Activated CD4-positive, alpha-beta T cell treated with anti-CD3 and anti-CD28 coated beads, Interleukin-2, amount 50 U/mL, for 1 hour (primary cell): ENCODE measurements at regions not wholly inside any gene's neighbourhood (a gene's known extent, or its start where the extent isn't known, plus 50 kb on each side); places are given as distances from the start of the nearest gene placed in this dataset.

Source experiments
- DNase-seq: peaks from one replicate; pipeline ENCODE4 v3.0.0-alpha.2; 2020

DNA sequence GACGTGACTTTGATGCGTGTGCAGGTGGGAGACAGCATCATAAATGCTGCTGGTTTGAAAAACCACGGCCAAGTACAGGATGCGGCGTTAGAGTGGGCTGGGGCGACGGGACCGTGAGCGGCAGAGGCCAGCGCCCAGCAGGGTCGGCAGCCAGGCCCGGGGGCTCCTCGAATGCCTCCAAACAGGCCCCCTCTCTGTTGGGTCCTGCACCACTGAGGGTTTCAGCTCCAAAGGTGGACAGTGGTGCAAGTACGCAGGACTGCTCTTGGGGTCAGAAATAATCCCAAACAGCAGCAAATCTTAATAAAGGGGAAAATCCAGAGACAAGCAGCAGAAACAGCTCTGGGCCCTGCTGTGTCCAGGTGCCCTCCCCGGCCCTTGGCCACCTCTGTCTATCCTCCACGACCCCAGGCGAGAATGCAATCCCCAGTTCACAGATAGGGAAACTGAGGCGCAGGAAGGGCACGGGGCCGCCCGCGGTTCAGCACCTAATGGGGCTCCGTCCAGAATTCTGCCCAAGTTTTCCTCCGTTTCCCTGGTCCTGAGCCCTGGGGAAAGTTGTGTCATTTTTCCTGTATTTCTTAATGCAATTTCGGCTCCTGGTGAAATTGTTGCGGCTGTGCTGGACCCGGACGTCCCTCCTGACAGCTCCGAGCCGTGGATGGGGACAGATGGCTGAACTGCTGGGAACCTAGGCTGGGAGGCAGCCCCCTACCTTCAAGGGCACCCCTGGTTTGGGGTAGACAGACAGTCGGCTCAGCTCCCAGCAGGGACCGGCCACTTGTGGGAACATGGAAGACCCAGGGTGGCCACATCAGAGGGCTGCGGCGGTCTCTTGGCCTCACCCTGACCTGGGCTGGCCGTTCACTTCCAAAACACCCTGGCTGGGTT, 97.4 kb downstream of the FOXL3 start:
- no peak for DNase-seq

DNA sequence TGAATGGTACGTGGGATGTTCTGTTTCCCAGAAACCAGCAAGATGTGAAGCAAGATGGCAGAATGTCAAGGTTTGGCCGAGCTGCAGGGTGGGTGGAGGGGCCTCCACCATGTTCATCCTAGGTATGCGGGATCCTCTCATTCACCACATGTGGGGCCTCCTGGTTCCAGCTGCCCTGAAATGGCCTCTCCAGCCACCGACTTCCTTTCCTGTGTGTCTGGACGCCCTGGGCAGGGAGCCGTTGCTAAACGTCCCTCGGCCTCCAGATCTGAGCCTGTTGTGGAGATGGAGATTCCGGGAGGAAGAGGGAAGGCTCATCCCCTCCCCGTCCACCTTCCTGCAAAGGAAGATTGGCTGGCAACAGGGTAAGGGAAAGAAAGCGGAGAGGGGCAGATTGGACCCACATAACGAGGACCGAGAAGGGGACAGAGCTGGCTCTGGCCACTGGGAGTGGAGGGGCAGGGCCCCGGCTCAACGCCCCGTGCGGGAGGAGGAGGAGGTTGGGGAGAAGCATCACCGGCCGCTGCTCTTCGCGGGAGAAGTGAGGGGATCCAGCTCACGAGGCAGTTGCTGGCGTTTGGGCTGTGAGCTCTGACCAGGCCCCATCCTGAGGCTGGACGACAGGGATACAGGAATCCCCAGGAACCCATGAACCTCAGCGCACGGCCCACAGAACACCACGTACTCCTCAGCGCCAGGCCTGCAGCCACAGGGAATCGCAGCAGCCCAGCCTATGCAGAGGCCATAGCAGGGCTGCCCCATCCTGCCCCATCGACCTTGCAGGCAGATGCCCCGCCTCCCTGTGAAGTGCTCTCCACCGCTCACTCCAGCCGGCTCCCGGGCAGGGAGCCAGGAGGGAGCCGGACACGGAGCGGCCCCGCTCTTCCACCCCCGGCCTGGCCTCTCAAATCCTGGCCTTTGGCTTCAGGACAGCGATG, 98.3 kb downstream of the FOXL3 start:
- no peak for DNase-seq

GRCh38 chr7:388961-389701, 99.2 kb downstream of the FOXL3 start:
- no peak for DNase-seq

- DNase-seq = no peak
These were observed 100.1 kb downstream of the FOXL3 start for GRCh38 chr7:389911-390601.

- no peak for DNase-seq
These were observed 100.9 kb downstream of the FOXL3 start for GRCh38 chr7:390761-391410.

DNA sequence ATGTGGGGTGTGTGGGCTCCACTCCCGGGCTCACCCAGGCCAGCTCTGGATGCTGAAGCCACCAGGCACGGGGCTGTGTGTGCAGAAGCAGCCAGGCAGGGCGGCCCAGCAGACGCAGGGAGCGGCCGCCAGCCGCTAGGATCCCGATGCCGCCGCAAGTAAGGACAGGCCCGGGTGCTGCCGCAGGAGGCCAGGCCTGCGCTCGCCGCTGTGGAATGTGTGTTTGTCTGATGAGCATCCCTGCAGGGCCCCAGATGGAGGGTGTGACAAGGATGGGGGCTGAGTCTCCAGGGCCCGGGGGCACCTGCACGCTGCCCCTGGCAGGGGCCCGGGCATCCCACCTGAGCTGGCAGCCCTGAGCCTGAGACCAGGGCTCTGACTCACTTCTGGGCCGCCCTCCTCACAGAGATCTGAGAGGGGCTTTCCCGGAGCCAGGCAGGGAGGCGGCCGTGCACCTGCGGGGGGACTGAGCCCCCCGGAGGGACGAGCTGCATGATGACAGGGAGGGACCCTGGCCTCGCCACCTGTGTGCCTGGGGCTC, 101.5 kb downstream of the FOXL3 start:
- no peak for DNase-seq

- no peak for DNase-seq
These were observed 102.1 kb downstream of the FOXL3 start for GRCh38 chr7:391961-392524.

GRCh38 chr7:392822-393221, 102.9 kb downstream of the FOXL3 start:
- no peak for DNase-seq

DNA sequence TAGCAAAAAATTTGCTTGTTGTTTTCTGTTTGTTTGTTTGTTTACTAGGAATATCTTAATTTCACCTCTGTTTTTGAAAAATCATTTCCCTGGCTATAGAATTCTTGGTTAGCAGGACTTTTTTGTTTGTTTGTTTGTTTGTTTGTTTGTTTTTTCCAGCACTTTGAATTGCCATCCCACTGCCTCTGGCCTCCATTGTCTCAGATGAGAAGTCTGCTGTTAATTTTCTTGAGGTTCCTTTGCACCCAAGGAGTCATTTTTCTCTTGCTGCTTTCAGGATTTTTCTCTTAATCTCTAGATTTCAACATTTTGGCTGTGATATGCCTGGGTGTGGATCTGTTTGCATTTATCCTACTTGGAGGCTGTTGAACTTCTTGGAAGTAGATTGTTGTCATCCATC, 105.7 kb downstream of the FOXL3 start:
- DNase-seq = no peak

- DNase-seq = no peak
These were observed 108.9 kb downstream of the FOXL3 start for GRCh38 chr7:398888-399287.

DNA sequence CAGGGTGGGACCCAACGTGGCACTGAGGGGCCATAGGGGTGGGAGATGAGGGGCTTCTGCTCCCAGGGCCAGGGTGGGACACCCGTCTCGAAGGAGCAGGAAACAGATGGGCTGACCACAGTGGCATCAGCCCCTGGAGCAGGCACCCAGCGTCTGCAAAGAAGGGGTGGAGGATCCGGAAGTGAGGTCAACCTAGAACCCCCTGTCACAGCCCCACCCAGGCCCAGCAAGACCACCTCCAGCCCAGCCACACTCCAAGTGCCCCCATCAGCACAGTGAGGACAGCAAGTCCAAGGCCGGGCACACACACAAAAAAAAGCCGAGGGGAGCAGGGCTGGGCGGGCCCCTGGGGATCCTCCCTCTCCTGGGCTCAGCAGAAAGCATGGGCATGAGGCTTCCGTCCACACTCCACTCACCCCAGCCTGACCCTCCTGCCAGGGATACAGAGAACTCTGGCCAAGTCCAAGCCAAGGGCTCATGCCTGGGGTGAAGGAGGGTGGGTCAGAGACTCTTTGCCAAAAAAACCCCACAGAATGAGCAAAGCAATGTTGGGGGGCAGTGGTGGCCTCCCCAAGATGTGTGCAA, 111.0 kb downstream of the FOXL3 start:
- no peak for DNase-seq

DNA sequence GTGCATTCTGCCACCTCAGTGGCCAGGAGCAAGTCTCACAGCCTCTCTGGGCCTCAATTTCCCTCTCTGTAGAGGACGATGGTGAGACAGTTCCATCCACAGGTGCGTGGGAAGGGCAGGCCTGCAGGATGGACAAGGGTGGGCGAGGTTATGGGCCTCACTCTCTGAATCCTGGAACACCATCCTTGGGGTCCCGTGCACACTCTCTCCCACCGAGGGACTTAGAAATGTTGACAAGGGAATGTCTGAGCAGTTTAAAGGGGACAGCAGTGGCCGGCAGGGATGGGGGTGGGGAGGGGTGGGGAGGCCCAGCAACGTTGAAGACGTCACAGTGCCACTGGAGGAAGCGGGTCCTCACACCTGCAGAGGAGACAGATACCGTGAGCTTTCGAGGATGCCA, 111.5 kb downstream of the FOXL3 start:
- no peak for DNase-seq

- no peak for DNase-seq
These were observed 114.7 kb downstream of the PDGFA start for GRCh38 chr7:404812-405488.

- no peak for DNase-seq
These were observed 114.0 kb downstream of the PDGFA start for GRCh38 chr7:405489-406211.

- DNase-seq = no peak
These were observed 111.7 kb downstream of the PDGFA start for GRCh38 chr7:407721-408539.

DNA sequence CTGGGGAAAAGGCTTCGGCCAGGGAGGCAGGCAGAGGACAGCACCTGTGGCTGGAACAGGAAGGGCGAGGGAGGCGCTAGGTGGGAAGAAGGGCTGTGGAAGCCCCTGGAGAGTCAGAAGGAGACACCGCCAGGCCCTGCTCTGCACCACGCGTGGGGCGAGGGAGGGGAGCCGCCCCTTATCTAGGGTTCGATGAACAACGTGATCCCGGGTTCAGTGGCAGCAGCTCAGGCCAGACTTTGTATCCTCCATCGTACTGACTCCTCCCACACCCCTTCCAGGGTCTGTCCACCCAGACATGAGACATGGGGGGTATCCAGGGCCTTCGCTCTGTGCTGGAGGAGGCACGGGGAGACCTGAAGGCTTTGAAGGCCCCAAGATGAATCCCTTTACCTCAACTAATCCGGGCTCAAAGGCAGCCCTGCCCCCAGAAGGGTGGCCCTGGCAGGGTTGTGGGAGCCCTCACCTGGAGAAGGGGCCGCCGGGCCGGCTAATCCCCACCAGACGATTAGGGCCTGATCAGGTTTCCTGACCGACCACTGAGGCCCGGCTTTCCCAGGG, 110.8 kb downstream of the PDGFA start:
- no peak for DNase-seq

GRCh38 chr7:409339-410281, 110.0 kb downstream of the PDGFA start:
- no peak for DNase-seq
